ENCODE measurements at regions not wholly inside any gene's neighbourhood (a gene's known extent, or its start where the extent isn't known, plus 50 kb on each side); places are given as distances from the start of the nearest gene placed in this dataset.

GRCh38 chr2:212596688-212597087, 58.1 kb upstream of the ERBB4 start:
- no peak overlapping the region for H3K4me3 ChIP-seq (replicated peaks; ENCODE audit: low read depth, low read length)
- no peak for TF ChIP-seq CTCF (IDR thresholded peaks at IDR 0.05; ENCODE audit: low read length, missing control alignments)
- no peak for DNase-seq (ENCODE audit: low read depth)

GRCh38 chr2:212596276-212596675, 57.7 kb upstream of the ERBB4 start:
- TF ChIP-seq CTCF (IDR thresholded peaks at IDR 0.05; ENCODE audit: low read length, missing control alignments), result no peak
- no peak for DNase-seq (ENCODE audit: low read depth)
- no peak overlapping the region for H3K4me3 ChIP-seq (replicated peaks; ENCODE audit: low read depth, low read length)

GRCh38 chr2:212595036-212595654, 56.5 kb upstream of the ERBB4 start:
- DNase-seq (ENCODE audit: low read depth), result peak; percentile 17
- TF ChIP-seq CTCF (IDR thresholded peaks at IDR 0.05; ENCODE audit: low read length, missing control alignments), result peak; percentile 16
- no peak overlapping the region for H3K4me3 ChIP-seq (replicated peaks; ENCODE audit: low read depth, low read length)

- TF ChIP-seq CTCF (IDR thresholded peaks at IDR 0.05; ENCODE audit: low read length, missing control alignments), result no peak
- DNase-seq (ENCODE audit: low read depth), result no peak
- H3K4me3 ChIP-seq (replicated peaks; ENCODE audit: low read depth, low read length), result no peak overlapping the region
Observed at GRCh38 chr2:212592695-212593094, 54.1 kb upstream of the ERBB4 start.

Data from fibroblast of pulmonary artery (primary cell).